Stimulated activated CD8-positive, alpha-beta memory T cell treated with anti-CD3 and anti-CD28 coated beads, Interleukin-12 subunit alpha, Interleukin-12 subunit beta, amount 100 ng/mL, for 4 hours (primary cell): ENCODE measurements at regions not wholly inside any gene's neighbourhood (a gene's known extent, or its start where the extent isn't known, plus 50 kb on each side); places are given as distances from the start of the nearest gene placed in this dataset.
"Not testable (repeated sequence)": the region's sequence is repeated elsewhere in the genome, so short reads cannot be mapped to it uniquely, and the experiment has no call there.

Source experiments
- DNase-seq: peaks from one replicate; pipeline ENCODE4 v3.0.0-alpha.2; 2020; ENCODE audit warnings: low read depth

DNA sequence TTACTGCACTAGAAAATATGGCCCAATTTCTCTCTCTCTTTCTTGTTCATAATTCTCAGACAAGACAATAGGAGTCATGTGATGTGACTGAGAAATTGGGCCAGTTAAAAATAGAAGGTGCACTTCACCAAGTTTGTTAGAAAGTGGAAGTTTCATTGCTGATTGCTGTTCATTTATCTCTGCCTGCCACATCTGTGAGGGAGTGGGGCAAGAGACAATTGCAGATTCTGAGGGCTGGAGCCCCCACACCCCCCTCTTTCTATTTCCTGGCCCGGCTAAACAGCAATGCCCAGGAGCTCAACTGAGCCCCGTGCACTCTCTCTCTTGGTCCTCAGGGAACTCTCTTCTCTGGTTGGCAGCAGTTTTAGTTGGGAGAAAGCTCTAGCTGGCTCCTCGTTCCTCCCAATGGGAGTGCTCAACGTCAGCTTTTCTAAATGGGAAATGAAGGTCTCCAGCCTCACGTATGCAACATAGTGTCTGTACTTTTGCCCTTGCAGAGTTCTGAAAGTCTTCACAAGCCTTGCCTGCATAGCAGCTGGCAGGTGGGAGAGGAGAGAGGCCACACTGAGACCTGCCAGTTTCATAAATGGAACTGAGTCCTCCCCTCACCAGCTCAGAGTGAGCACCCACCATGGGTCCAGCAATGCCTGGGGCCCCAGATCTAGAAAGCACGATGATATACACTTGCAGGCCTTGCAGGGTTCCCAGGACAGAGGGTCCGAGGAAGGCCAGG is 115.7 kb downstream of the MYCN start:
- no peak for DNase-seq

DNA sequence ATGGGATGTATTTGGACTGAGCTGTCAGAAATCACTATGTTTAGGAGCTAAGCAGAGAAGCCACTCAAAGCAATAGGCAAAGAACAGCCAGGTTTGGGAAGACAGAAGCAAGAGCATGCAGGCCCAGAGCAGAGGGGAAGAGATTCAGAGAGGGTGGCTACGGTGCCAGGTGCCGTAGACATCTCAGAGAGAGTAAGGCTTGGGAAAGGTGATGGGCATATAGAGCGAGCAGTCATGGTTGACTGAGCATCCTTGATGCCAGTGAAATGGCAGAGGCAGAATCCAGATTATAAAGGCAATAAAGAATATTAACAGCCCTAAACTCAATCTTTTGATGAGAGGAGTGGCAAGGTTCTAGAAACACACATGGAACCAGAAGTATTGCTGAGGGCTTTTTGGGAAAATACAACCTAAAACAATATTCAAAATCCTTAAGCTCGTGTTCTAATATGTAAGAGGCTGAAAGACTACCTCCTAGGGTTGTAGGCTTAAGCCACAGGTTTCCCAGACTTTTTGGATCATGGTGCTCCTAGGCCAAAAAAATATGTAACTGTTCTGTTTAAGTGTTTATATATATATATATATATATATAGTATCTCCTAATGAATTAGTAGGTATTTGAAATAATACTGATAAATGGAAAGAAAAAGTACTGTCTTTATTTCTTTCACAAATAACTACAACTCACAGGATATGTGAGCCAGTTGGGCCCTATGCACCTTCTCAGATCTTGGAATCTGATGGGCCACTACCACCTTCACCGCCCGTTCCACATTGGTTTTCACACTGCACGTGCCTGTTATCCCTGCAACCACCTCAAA is 113.3 kb downstream of the MYCN start:
- no peak for DNase-seq

DNA sequence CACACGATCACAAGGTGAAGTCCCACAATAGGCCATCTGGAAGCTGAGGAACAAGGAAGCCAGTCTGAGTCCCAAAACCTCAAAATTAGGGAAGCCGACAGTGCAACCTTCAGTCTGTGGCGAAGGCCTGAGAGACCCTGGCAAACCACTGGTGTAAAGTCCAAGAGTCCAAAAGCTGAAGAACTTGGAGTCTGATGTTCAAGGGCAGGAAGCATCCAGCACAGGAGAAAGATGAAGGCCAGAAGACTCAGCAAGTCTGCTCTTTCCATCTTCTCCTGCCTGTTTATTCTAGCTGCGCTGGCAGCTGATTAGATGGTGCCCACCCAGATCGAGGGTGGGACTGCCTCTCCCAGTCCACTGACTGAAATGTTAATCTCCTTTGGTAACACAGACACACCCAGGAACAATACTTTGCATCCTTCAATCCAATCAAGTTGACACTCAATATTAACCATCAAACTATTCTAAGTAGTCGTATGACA is 112.3 kb downstream of the MYCN start:
- DNase-seq, result not testable (repeated sequence)

DNA sequence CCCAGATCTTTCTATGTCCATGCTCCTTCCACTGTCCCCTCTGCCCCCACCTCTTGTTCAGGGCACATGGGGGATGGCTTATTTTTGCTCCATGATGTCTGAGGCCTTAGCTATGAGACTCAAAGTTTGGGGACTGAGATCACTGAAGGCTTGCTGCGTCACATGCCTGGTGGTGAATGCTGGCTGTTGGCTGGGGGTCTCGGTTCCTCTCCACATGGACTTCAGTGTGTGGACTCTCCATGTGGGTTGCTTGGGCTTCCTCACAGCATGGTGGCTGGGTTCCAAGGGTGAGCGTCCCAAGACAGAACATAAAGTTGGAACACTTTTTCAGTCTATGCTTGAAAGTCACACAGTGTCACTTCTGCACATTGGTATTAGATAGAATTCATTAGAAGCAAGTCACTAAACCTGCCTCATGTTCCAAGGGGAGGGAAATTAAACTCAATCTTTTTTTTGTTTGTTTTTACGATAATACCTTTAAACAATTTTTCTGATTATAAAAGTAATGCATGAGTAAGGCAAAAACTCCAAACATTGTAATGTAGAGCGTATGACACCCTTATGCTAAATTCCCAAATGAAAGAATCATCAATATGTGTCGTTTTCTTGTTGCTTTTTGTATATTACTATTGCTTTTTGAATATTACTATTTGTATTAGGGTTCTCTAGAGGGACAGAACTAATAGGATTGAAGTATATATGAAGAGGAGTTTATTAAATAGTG is 111.7 kb downstream of the MYCN start:
- no peak for DNase-seq

DNA sequence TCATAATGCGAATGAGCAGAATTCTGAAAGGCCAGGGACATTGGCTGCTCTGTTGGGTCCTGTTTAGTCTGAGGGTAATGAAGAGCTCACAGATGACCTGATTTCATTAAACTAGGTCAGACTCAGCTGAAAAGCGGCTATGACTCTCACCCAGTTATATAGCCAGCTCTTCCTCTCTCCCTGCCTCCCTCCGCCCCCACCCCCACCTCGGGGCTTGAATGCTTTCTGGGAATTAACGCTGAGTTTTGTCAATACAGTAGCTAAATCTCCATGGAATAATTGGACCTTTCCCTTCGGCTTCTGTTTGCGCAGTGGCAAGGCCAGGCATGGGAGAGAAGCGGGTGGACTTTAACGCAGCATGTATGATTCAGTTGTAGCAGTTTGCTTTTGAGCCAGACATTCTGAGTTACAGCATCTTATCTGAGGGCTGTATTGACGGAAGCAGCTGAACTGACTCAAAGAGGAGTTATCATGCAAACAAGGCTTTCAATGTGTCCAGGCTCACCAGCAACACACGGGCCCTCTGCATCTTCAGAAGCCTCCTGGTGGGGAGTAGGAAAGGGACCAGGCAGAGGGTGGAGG is 110.6 kb downstream of the MYCN start:
- no peak for DNase-seq

DNA sequence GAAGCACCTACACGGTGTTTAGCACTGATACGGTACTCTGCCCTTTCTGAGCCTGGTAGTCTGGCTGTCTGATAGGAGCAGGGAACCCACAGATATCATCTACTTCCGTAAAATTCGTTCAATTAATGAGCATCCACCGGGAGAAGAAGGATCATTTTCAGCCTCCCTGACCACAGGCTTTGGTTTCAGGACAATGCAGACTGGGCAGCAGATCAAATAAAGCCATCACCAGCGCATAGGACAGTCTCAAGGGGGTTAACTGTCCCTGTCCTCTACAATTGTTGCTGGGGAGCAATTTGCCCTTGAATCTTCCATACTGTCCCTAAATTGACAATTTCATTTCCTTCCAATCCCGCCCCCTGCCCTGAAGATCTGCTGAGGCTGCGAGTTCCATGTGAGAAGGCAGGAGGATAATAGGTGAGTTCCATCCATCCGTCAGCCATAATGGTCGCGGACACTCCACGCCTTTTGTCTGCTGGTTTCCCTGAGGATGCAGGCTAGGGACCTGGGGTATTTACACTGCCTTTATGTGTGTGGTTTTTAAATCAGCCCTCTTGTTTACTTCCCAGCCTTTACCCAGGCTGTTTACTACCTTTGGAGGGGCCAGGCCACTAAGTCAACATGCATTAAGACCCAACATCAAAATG is 110.0 kb downstream of the MYCN start:
- DNase-seq, result no peak

DNA sequence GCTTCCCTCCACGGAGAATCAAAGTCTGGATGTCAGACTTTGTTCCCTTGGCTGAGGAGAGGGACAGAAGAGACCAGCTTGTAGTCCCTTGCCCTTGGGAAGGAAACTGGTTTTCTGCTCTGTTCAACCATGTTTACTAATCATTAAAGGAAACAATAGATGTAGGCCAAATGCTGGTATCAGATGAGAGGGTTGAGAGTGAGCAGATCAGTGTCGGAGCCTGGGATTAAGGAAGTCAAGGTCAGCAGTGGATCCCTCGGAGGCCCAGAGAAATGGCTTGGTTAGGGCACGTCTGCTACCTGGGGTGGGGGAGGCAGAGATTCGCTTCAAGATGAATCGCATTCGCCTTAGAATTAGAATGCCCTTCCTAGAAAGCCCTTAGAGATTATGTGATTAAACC is 109.1 kb downstream of the MYCN start:
- DNase-seq, result no peak

DNA sequence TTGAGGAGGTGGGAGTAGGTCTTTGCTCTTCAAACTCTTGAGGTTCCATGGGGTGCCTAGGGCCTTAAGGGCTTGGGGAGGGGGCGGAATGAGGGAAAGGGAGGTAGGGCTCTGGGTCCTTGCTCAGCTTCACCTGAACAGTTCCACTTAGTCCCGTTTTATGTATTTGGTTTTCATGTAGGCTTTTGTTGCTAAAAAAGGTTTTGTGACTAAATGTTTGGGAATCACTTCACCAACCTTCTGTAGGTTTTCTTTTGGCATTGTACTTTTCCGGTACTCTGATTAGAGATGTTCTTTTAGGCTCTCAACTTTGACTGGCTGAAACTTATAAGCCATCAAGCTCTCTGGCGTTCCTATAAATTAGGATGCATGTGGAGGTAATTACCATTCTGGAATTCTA is 108.1 kb downstream of the MYCN start:
- DNase-seq, result no peak

DNA sequence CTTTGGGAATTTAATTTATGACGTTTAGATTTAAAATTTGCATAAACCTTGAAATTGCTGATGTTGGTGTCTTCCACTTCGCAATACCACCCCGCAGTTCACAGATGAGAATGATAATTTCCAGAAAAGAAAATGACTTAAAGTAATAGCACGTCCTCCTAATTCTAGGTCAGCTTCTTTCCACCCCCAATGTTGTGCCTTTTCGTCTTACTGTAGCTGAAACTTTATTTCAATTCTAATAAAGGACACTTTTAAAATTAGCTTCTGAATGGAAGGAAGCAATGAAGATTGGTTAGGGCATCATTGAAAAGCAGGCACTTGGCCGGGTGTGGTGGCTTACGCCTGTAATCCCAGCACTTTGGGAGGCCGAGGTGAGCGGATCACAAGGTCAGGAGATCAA is 107.4 kb downstream of the MYCN start:
- DNase-seq, result no peak

DNA sequence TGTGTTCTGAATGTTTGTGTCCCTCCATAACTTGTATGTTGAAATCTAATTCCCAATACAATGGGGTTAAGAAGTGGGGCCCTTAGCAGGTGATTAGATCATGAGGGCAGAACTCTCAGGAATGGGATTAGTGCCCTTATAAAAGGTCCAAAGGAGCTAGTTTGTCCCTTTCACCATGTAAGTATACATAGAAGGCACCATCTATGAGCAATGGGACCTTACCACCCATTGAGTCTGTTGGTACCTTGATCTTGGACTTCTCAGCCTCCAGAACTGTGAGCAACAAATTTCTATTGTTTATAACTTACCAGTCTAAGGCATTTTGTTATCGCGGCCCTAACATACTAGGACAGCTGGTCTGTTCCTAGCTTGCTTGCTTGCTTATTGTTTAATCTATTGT is 106.3 kb downstream of the MYCN start:
- no peak for DNase-seq

DNA sequence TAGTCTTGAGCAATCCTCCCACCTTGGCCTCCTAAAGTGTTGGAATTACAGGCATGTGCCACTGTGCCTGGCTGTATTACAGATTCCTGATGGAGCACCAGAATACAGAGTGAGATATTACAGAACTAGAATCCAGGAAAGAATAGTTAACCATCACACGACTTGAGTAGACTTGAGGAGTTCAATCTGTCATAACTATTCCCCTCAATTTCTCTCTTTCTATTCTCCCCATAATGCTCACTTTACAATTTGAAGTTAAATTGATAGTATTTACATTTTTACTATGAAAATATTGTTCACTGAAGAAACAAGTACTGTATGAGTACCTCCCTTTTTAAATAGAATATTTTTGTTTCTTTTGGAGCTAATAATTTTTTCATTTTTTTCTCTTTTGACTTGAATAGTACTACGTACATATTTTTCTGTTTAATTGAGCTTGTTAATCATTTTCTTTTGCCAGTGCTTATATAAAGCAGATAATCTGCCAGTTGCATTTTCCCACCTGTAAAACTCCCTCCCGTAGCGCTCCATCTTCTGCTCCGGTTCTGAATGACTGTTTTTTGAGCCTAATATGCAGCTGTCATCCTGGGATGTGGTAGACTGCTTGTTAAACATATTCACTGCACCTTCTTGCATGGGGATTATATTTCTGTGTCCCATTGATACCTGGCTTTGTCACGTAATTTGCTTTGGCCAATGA is 105.5 kb downstream of the MYCN start:
- no peak for DNase-seq

DNA sequence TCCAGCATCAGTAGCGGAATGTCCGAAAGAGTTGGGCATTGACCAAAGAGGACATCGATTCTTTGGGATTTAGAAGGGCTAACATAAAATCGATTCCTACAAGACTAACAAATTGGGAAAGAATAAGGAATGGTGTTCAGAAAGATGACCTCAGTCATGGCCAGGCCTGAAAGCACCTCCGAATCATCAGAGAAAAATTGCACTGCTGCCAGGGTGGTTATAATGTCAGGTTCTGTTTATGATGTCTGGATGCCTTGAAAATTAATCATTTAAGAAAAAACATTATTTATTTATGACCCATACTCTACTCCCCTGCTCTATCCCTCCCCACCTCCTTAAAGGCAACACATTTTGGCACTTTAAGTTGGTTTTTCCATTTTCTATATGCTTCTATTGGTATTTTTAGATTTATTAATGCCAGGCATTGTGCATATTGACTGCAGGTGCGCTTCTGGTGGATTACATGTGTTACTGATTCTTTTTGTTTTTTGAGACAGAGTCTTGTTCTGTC is 104.7 kb downstream of the MYCN start:
- DNase-seq, result no peak

DNA sequence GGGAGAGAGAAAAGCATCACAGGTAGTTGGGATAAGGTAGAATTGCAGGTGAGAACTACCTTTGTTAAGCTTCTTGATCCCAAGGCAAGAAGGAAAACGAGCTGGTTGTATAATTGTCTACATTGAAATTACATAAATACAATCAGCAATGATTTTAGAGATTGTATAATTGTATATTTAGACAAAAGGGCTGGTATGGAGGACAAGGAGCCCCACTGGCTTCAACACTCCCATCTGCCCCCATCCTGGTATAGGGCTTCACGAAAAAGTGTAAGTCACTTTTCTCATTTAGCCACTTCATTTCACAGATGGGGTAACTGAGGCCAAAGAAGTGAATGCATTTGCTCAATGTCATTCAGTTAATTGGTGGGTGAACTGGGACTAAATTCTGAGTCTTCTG is 103.3 kb downstream of the MYCN start:
- no peak for DNase-seq

DNA sequence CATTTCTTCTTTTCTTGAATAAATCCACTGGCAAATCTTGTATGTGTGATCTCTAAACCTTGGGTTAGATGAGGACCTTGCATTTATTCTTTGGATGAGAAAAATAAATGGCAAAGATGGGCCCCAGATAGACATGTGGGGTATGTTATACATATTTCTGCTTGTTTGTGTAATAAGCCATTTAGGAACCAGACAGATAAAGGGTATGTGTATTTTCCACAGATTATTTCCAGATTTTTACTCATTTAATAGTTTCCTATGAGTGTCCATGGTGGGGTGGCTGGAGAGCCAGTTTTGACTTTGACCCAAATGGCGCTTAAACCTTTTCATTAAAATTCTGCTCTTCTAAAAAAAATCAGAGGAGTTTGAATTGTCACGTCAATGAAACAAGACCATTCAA is 102.8 kb downstream of the MYCN start:
- no peak for DNase-seq

DNA sequence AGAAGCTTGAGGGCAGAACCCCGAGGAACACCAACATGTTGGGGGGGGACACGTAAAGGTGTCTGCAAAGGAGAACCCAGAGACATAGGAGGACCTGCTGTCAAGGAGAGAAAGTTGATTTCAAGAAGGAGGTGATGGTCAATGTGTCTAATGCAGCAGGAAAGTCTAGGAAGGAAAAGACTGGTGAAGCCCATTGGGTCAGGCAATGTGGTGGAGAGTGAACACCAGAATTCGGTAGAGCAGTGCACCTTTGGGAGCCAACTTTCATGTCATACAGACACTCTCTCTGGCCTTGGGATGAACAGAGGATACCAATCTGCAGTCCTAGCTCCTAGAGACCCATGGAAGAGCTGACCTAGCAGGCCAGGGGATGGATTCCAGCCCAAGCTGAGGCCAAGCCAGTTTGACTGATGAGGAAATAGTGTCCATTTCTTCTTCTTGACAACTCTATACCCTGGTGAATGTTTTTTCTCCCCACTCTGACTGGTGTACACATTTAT is 101.9 kb downstream of the MYCN start:
- DNase-seq, result no peak

DNA sequence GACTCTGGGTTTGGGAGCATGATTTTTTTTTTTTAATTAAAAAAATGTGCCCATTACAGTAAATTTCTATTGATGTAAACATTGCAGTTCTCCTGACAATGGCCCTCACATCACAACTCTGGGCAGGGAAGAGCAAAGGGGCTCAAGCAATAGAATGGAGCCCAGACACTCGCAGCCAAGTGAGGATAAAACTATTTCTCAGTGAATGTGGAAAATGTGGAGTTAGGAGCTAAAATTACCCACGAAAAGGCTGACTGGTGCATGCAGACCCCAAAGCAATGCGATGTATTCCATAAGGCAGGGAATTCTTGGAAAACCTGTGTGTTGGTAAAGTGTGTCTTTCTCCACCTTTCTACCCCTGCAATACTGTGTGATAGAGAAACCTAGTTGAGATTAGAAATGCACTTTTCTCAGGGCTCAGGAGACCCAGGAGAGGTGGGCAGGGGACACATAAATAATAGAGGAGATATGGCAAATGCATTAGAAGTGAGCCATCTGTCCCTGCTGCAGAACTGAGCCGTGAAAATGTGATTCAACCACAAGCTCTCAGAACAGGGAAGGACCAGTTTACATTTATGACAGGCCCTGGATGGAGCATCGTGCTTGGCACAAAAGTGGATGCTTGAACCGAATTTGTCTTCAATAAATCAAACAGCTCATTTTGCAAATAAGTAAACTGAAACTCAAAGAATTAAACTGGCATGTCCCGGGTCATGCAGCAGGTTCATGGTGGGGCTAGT is 100.1 kb downstream of the MYCN start:
- DNase-seq, result no peak

DNA sequence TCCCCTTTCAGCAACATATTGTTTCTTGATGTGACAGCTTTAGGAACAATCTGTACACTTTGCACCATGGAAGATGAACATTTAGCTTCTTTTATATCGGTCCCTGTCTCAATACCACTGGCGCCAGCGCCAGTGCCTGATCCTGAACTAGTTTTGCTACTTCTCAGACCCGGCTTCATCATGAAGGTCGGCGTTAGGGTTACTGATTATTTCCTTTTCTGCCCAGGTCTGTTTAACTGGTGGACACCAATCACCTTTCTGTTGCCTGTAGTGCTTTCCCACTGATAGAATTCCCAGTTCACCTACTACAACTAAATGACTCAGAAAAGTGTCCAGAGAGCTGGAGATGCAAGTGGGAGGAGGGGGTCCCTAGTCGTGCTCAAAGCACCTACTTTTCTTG is 99.5 kb downstream of the MYCN start:
- DNase-seq, result no peak

DNA sequence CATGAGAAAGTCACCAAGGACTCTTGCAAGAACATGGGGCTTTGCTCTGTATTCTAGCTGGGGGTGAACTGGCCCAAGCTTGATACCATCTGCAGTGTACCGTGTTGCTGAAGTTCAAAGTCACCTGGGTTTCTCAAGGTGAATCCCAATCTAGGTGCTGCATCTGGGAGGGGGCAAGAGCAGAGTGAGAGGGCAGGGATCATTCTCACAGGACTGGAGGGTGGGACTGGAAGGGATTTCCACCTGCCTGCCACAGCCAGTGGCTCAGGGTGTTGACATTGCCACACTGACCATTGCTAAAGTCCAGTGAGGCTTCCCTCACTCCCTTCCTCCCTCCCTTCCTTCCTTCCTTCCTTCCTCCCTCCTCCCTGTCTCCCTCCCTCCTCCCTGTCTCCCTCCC is 98.7 kb downstream of the MYCN start:
- DNase-seq, result no peak

DNA sequence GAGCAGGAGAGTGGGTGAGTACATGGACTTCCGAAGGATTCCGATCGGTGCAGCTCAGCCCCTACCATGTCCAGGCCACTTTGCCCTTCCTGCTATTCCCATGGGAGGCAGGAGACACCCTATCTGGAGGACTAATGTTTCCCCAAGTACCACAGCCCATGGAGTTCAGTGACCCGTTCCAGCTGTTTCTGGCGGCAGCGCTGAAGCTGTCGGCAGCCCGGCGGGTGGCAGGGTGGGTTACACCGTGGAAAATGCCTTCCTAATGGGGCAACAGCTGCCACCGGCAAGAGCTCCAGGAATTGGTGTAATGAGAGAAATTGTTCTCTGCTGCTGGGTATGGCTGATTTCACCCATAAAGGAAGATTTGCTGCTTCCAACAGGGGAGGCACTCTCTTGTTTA is 98.3 kb downstream of the MYCN start:
- no peak for DNase-seq

DNA sequence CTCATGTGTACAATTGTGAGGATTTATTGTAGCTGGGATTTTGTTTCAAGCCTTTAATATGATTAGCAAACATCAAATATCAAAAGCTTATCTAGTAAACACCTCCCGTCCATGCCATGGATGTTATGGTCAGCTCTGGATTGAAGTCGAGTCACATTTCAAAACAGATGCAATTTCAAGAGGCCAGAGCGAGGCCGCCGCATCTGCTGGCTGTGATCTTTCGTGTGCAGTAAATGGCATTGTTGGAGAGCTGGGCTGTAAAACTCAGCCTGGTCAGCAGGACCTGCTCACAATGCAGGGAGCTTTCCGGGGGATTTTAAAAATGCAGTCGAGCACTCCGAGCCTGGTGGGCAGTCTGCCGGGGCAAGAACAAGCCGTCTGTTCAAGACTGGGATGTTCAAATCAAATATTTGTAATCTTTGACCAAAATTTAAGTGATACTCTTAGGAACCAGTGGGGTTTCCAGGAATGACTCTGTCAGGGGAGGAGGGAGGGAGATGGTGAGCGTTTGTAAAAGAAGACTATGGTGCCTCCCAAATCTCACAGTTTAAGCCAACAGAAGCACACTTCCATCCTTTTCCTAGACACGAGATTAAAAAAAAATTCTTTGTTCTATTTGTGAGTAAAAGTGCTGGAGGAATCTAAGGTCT is 97.6 kb downstream of the MYCN start:
- no peak for DNase-seq
